ENCODE measurements at regions not wholly inside any gene's neighbourhood (a gene's known extent, or its start where the extent isn't known, plus 50 kb on each side); places are given as distances from the start of the nearest gene placed in this dataset.

GRCh38 chr5:56588131-56588487 lies 227.2 kb upstream of the MAP3K1 start:
- DNase-seq (ENCODE audit: low read depth in 3 of 3), result no peak

DNA sequence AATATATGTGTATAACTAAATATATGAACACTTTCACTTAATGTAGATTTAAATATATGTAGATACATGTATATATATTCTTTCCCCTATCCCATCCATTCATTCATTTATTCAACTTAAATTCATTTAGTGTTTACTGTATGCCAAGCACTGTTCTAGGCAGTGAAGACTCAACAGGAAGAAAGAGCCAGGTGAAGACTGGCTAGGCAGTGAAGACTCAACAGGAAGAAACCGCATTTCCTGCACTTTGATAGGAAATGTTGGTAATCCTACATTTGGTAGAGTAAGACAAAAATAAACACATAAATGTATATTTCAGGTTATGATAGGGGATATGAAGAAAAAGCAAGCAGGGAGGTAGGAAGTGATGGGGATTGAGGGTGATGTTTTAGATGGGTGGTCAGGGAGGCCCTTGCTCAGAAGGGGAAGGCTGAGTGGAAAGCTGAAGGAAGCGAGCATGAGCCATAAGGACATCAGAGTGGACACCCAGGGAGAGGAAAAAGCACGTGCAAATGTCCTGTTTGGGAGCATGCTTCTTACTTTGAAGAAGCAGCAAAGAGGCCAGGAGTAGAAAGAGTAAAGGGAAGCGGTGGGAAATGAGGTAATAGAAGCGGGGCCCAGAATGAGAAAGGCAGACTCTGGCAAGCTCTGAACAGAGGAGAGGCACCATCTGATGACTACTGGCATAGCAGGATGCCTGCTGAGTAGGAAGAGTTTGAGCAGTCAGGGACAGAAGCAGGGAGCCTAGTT lies 227.8 kb upstream of the MAP3K1 start:
- no peak for DNase-seq (ENCODE audit: low read depth in 3 of 3)

- DNase-seq (ENCODE audit: low read depth in 3 of 3), result no peak
These were observed 229.2 kb upstream of the MAP3K1 start for GRCh38 chr5:56585999-56586691.

GRCh38 chr5:56585461-56585860 lies 229.9 kb upstream of the MAP3K1 start:
- no peak for DNase-seq (ENCODE audit: low read depth in 3 of 3)

DNA sequence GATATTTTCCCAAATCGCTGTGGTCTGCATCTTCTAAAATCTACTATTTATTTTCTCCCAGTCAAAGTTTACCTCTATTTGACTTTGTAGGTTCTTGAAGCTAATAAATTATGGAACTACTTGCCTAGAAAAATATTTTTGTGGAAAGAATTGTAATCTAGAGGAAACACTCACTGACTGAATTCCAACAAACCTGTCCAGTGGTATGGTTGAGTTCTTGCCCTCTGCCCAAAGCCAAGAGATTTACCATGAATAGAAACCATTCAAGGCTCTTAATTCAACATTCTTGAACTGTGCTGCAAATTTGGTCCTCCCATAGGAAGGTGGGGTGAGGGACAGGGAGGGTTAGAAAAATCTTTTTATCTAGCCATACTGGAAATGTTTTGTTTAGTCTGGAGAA lies 233.9 kb upstream of the MAP3K1 start:
- no peak for DNase-seq (ENCODE audit: low read depth in 3 of 3)

DNA sequence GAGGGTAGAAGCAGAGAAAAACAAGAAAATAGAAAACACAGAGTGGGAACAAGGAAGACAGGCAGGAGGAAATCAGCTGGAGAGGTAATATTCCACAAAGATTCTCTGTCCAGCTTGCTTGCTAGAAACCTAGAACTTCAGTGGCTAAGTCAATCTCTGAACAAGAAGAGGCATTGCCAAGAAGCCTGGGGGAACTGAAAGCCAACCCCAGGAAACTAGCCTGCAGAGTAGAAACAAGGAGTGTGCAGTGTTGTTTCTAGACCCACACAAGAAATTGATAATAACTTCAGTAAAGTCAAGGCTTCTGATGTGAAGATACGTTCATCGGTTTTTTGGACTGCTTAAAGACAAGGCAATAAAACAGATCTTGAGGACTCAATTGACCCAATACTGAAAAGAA lies 234.5 kb upstream of the MAP3K1 start:
- no peak for DNase-seq (ENCODE audit: low read depth in 3 of 3)

- no peak for DNase-seq (ENCODE audit: low read depth in 3 of 3)
These were observed 239.5 kb upstream of the MAP3K1 start for GRCh38 chr5:56575821-56576220.

DNA sequence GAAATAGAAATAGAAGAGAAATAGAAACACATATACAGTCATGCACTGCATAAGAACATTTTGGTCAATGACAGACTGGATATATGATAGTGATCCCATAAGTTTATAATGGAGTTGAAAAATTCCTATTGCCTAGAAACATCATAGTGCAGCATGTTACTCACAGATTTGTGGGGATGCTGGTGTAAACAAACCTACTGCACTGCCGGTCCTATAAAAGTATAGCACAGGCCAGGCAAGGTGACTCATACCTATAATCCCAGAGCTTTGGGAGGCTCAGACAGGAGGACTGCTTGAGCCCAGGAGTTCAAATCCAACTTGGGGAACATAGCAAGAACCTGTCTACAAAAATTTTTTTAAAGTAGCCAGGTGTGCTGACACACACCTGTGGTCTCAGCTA lies 240.6 kb upstream of the MAP3K1 start:
- no peak for DNase-seq (ENCODE audit: low read depth in 3 of 3)

DNA sequence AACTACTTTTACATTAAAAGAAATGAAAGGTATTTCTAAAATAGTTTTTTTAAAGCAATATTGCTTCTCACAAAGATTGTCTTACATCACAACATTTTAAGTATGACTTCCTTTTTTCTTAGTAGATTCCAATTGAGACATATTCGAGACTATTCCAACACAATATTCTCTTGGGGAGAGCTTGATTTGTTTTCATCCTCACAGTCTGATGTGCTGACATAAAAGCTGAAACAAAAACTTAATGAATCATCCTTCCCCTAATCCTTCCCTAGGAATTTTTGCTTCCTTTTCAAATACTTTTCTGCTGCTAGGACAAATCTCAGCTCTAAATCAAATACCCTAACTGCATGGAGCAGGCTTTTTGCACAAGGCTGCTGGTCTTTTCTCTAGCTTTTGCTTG lies 245.8 kb upstream of the MAP3K1 start:
- DNase-seq (ENCODE audit: low read depth in 3 of 3), result no peak

- no peak for DNase-seq (ENCODE audit: low read depth in 3 of 3)
These were observed 246.3 kb upstream of the MAP3K1 start for GRCh38 chr5:56569076-56569475.

DNA sequence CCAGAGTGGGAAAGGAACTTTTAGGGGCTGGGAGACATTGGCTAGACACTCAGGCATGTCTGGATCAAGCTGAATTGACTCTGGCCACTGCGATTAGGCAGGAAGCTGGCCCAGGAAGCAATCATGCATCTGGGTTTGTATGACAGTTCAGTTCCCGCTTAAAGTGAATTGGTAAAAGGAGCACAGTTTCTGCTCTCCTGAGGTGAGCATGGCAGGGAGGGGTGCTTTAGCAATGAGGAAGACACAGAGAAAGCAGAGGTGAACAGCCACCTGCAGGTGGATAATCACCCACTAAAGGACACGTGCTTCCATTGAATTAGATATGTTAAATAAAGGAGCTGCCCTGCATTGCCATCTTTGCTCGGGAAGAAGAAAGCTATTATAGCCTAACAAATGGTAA lies 248.1 kb upstream of the MAP3K1 start:
- DNase-seq (ENCODE audit: low read depth in 3 of 3), result no peak

- DNase-seq (ENCODE audit: low read depth in 3 of 3), result no peak
These were observed 248.7 kb upstream of the MAP3K1 start for GRCh38 chr5:56566374-56567249.

DNA sequence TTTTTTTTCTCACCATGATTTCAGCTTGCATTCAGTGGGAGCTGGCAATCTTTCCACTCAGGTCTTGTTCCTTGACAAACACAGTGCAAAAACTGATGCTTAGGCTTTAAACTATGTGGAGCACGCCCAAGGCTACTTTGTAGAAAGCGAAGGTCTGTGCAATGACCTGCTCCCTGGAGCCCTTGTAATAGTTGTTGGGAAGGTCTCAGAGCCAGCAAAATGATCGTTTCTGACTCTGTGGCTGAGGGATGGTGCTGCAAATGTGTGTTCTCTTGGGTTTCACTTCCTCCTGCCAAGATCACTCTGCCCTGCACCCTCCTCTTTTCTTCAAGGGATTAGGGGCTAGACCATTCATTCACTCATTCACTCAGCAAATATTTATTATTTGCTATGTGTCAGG lies 249.7 kb upstream of the MAP3K1 start:
- DNase-seq (ENCODE audit: low read depth in 3 of 3), result no peak

GRCh38 chr5:56565283-56565615 lies 250.1 kb upstream of the MAP3K1 start:
- no peak for DNase-seq (ENCODE audit: low read depth in 3 of 3)

GRCh38 chr5:56564541-56565282 lies 250.6 kb upstream of the MAP3K1 start:
- DNase-seq (ENCODE audit: low read depth in 3 of 3), result no peak

DNA sequence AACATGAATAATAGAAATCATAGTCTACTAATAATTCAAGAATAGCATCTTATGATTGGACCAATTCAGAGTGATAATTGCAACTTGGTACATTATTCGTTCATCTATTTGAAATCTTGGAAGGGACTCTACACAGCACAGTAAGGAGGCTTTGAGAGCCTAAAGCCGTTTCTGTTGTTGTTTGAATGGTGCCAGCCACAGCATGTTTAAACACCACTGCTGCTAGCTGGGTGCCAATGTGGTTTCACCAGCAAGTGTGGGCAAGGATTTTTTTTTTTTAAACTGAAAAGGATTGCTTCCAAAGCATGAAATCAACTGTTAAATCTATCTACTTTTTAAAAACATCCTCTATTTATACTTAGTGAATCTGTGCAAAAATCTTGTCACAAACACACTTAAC lies 253.9 kb upstream of the MAP3K1 start:
- DNase-seq (ENCODE audit: low read depth in 3 of 3), result no peak

DNA sequence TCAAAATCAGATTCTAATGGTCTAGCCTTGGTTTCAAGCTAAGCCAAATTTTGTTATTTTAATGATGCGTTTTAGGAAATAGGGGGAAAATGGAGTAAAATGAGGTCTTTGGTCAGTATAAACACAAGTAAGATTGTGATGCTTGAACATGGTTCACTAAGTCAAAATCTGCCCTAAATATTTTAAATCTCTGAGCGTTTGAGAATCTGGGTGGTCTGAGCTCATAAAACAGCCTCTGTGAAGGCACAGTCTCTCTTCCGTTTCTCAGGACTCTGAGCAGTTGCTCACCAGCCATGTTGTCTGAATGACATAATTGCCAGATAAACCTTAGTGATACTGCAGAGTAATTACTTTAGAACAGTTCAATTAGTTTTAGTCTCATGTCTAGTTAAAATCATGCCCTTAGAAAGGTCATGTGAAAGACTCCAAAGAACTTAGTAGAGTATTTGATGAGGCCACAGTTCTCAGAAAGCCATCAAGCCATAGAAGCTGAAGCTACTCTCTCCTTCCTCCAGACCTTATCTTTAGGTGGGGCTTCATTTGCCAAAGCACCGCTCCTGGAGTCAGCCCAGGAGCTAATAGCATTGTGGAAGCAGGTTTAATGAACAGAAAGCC lies 257.1 kb upstream of the MAP3K1 start:
- no peak for DNase-seq (ENCODE audit: low read depth in 3 of 3)

DNA sequence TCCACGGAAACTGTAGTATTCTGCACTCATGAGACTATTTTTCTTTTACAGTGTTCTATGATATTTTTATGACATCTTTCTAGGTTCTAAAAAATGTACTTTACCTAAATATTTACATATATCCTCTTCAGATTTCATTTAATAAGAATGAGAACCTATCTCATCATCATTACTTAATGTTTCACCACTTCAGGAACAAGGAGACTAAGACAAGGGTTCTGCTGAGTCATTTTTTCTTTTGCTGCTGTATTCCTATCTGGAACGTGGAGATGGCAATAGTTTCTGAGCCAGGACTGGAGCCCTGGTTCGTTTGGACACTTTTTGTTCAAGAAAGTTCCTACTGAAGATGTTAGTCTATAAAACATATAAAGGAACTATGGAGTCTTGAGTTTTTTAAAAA lies 258.2 kb upstream of the MAP3K1 start:
- DNase-seq (ENCODE audit: low read depth in 3 of 3), result no peak

DNA sequence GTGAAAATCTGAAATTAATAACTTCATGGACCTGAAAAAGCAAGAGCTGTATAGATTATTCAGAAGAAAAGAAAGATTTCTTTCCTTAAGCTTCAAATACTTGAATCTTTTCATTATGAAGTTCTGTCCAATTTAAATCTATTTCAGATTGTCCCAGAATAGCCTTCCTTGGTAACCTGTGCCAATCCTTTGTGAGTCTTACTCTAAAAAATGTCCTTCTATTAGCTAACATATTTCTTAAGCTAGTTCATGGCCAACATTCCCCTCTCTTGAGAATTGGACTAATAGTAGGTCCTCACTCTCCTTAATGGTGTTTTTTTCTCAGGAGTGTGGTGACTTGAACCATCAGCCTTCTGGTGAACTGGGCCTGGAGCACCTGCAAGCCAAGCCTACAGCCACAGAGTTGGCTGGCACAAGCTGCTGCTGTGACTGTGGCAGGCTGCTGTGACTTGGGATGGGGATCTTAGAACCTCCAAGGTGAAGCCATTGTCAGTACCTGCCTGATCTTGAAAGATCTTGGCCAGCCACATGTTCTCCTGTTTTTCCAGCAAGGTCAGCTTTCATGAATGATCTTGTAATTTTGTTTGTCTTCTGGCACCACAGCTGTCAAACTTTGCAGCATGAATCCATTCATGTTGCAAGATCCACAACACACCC lies 262.6 kb upstream of the MAP3K1 start:
- no peak for DNase-seq (ENCODE audit: low read depth in 3 of 3)

DNA sequence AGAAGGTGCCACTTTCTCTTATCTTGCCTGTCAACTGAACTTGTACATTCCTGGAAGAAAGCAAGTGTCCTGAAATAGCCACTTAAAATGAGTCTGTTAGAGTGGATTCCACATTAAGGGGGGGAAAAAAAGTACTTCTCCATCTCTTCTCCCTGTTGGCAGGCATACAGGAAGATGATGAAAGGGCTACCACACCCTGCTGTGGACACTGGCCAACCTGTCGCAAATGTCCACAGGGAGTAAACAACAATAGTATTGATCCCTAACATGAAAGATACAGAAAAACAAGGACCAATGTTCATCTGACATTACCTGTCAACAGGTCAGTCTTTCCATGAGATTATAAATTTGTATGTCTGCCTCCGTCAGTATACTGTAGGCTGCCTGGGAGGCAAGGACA lies 265.1 kb upstream of the MAP3K1 start:
- no peak for DNase-seq (ENCODE audit: low read depth in 3 of 3)

Data from stimulated activated CD4-positive, alpha-beta T cell treated with anti-CD3 and anti-CD28 coated beads, TNF-alpha, amount 100 ng/mL, for 4 hours (primary cell).